Osteocyte (in vitro differentiated cells): ENCODE measurements at regions not wholly inside any gene's neighbourhood (a gene's known extent, or its start where the extent isn't known, plus 50 kb on each side); places are given as distances from the start of the nearest gene placed in this dataset.

ENCODE experiments used
- DNase-seq: peaks from one replicate; pipeline ENCODE4 v3.0.0; 2021; ENCODE audit warnings: mixed read lengths; ENCODE audit not compliant: unreplicated experiment; ENCODE audit errors: extremely low spot score
- H3K27ac Mint-ChIP-seq: one replicate; pipeline ENCODE4 v1.8.0; 2021; ENCODE audit warnings: mild to moderate bottlenecking, mixed read lengths; ENCODE audit not compliant: unreplicated experiment
- H3K27me3 Mint-ChIP-seq: one replicate; pipeline ENCODE4 v1.8.0; 2021; ENCODE audit warnings: mixed read lengths; ENCODE audit not compliant: unreplicated experiment
- H3K36me3 Mint-ChIP-seq: one replicate; pipeline ENCODE4 v1.8.0; 2021; ENCODE audit warnings: mixed read lengths; ENCODE audit not compliant: unreplicated experiment
- H3K4me1 Mint-ChIP-seq: one replicate; pipeline ENCODE4 v1.8.0; 2021; ENCODE audit warnings: mixed read lengths; ENCODE audit not compliant: unreplicated experiment
- H3K4me3 Mint-ChIP-seq: one replicate; pipeline ENCODE4 v1.8.0; 2021; ENCODE audit warnings: mild to moderate bottlenecking, moderate library complexity, mixed read lengths; ENCODE audit not compliant: unreplicated experiment
- H3K9me3 Mint-ChIP-seq: one replicate; pipeline ENCODE4 v1.8.0; 2021; ENCODE audit warnings: mixed read lengths; ENCODE audit not compliant: unreplicated experiment
- TF ChIP-seq, protein P1 (sequence below): fragments of 200-600 bp; sonication (generic); IDR thresholded peaks from 2 replicates; pipeline ENCODE4 v1.5.0; 2021; ENCODE audit warnings: antibody characterized with exemption, mild to moderate bottlenecking, moderate library complexity

DNA sequence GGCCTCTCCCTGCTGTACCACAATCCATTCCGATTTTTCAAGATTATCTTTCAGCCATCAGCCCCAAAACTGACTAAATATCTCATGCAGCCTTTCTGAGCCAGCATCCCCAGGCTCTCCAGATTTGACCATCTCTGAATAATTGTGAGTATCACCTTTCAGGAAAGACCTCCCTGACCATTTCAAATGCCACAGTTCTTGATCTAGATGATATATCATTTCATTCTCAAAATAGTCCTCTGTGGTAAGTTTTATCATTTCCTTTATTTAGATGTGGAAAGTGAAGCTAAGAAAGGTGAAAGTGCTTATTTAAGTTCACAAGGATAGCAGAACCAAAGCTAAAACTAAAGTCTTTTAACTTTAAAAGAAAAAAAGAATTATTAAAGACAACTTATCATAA is 244.0 kb downstream of the PLPP3 start:
- DNase-seq = no peak
- peaks cover 3% of the 10 kb centered on the region for H3K36me3 Mint-ChIP-seq
- H3K4me3 Mint-ChIP-seq = no peak overlapping the region

DNA sequence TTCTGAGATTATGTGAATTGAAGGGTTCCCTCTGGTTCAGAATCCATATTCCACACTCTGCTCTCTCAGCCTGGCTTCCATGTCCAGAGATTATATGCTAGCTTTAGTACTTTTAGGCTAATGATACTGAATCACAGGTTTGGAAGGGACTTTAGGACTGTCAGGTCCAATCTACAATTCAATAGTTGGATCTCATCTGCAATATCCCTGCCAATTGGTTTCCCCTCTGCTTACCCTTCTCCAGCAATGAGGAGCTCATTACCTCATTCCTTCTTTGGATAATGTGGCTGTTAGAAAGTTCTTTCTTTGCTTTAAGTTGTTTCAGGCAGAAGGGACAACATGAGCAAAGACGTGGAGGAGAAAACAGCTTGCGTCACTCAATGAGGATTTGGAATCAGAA is 245.3 kb downstream of the PLPP3 start:
- Mint-ChIP-seq H3K27ac (no peak overlapping the region), H3K36me3 (peaks cover 3% of the 10 kb centered on the region), H3K9me3 (no peaks in the 10 kb centered on the region), H3K4me1 (peaks cover 43% of the 10 kb centered on the region), H3K4me3 (no peak overlapping the region), H3K27me3 (no peaks in the 10 kb centered on the region)
- DNase-seq = no peak
- TF ChIP-seq, protein P1, sequence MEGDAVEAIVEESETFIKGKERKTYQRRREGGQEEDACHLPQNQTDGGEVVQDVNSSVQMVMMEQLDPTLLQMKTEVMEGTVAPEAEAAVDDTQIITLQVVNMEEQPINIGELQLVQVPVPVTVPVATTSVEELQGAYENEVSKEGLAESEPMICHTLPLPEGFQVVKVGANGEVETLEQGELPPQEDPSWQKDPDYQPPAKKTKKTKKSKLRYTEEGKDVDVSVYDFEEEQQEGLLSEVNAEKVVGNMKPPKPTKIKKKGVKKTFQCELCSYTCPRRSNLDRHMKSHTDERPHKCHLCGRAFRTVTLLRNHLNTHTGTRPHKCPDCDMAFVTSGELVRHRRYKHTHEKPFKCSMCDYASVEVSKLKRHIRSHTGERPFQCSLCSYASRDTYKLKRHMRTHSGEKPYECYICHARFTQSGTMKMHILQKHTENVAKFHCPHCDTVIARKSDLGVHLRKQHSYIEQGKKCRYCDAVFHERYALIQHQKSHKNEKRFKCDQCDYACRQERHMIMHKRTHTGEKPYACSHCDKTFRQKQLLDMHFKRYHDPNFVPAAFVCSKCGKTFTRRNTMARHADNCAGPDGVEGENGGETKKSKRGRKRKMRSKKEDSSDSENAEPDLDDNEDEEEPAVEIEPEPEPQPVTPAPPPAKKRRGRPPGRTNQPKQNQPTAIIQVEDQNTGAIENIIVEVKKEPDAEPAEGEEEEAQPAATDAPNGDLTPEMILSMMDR = no peak

More for the DNA sequence above, 244.0 kb downstream of the PLPP3 start:
- Mint-ChIP-seq H3K27ac (no peak overlapping the region), H3K9me3 (no peaks in the 10 kb centered on the region), H3K4me1 (peaks cover 34% of the 10 kb centered on the region), H3K27me3 (no peaks in the 10 kb centered on the region)
- TF ChIP-seq, protein P1 = no peak

GRCh38 chr1:56333461-56333860 is 245.9 kb downstream of the PLPP3 start:
- Mint-ChIP-seq H3K9me3 (no peaks in the 10 kb centered on the region), H3K4me3 (no peak overlapping the region), H3K4me1 (peaks cover 47% of the 10 kb centered on the region), H3K27ac (no peak overlapping the region), H3K27me3 (no peaks in the 10 kb centered on the region), H3K36me3 (peaks cover 3% of the 10 kb centered on the region)
- TF ChIP-seq, protein P1 = no peak
- DNase-seq = no peak

GRCh38 chr1:56331892-56332567 is 247.3 kb downstream of the PLPP3 start:
- Mint-ChIP-seq H3K4me1 (peaks cover 39% of the 10 kb centered on the region), H3K4me3 (no peak overlapping the region), H3K27ac (peak overlapping the region; percentile 54), H3K9me3 (no peaks in the 10 kb centered on the region), H3K36me3 (peaks cover 3% of the 10 kb centered on the region), H3K27me3 (no peaks in the 10 kb centered on the region)
- no peak for DNase-seq
- TF ChIP-seq, protein P1 = no peak

GRCh38 chr1:56331207-56331891 is 248.0 kb downstream of the PLPP3 start:
- Mint-ChIP-seq H3K4me1 (peaks cover 40% of the 10 kb centered on the region), H3K9me3 (no peaks in the 10 kb centered on the region), H3K4me3 (no peak overlapping the region), H3K36me3 (peaks cover 3% of the 10 kb centered on the region), H3K27ac (peak overlapping the region; percentile 33), H3K27me3 (no peaks in the 10 kb centered on the region)
- TF ChIP-seq, protein P1 = no peak
- no peak for DNase-seq
